ENCODE measurements at regions not wholly inside any gene's neighbourhood (a gene's known extent, or its start where the extent isn't known, plus 50 kb on each side); places are given as distances from the start of the nearest gene placed in this dataset.
"Not testable (repeated sequence)": the region's sequence is repeated elsewhere in the genome, so short reads cannot be mapped to it uniquely, and the experiment has no call there.

- DNase-seq: no peak
These were observed 287.6 kb downstream of the MYCN start for GRCh38 chr2:16227811-16228462.

- DNase-seq: no peak
These were observed 286.8 kb downstream of the MYCN start for GRCh38 chr2:16226943-16227664.

GRCh38 chr2:16226381-16226780 is 286.0 kb downstream of the MYCN start:
- DNase-seq: no peak

- no peak for DNase-seq
These were observed 285.2 kb downstream of the MYCN start for GRCh38 chr2:16225545-16225944.

- DNase-seq: no peak
These were observed 284.7 kb downstream of the MYCN start for GRCh38 chr2:16225071-16225470.

- no peak for DNase-seq
These were observed 284.1 kb downstream of the MYCN start for GRCh38 chr2:16224298-16225045.

GRCh38 chr2:16223841-16224177 is 283.5 kb downstream of the MYCN start:
- DNase-seq: no peak

- no peak for DNase-seq
These were observed 283.0 kb downstream of the MYCN start for GRCh38 chr2:16223161-16223840.

GRCh38 chr2:16222326-16222725 is 282.0 kb downstream of the MYCN start:
- no peak for DNase-seq

GRCh38 chr2:16221461-16222010 is 281.2 kb downstream of the MYCN start:
- DNase-seq: no peak

- no peak for DNase-seq
These were observed 279.1 kb downstream of the MYCN start for GRCh38 chr2:16219292-16219975.

GRCh38 chr2:16218625-16219024 is 278.3 kb downstream of the MYCN start:
- DNase-seq: no peak

GRCh38 chr2:16218161-16218560 is 277.8 kb downstream of the MYCN start:
- DNase-seq: no peak

GRCh38 chr2:16217741-16218140 is 277.4 kb downstream of the MYCN start:
- not testable (repeated sequence) for DNase-seq

GRCh38 chr2:16217291-16217690 is 276.9 kb downstream of the MYCN start:
- DNase-seq: no peak

- no peak for DNase-seq
These were observed 276.2 kb downstream of the MYCN start for GRCh38 chr2:16216558-16216945.

GRCh38 chr2:16215902-16216557 is 275.7 kb downstream of the MYCN start:
- no peak for DNase-seq

GRCh38 chr2:16214861-16215260 is 274.5 kb downstream of the MYCN start:
- DNase-seq: no peak

GRCh38 chr2:16214391-16214790 is 274.0 kb downstream of the MYCN start:
- no peak for DNase-seq

- DNase-seq: no peak
These were observed 272.0 kb downstream of the MYCN start for GRCh38 chr2:16212321-16212720.

GRCh38 chr2:16211341-16211740 is 271.0 kb downstream of the MYCN start:
- no peak for DNase-seq

- no peak for DNase-seq
These were observed 270.5 kb downstream of the MYCN start for GRCh38 chr2:16210841-16211240.
